GM12892 (cell line): ENCODE measurements at regions not wholly inside any gene's neighbourhood (a gene's known extent, or its start where the extent isn't known, plus 50 kb on each side); places are given as distances from the start of the nearest gene placed in this dataset.

Experiments used
- POLR2A ChIP-seq: IDR thresholded peaks from 2 replicates; pipeline ENCODE4 v1.6.1; 2011; ENCODE audit warnings: low read depth, low read length, control low read depth
- TAF1 ChIP-seq: IDR thresholded peaks from 2 replicates; pipeline ENCODE4 v1.6.1; 2011; ENCODE audit warnings: low read depth, mild to moderate bottlenecking, control low read depth, low read length, borderline replicate concordance

- TF ChIP-seq POLR2A (no peak), TAF1 (no peak)
Observed at GRCh38 chr4:11791797-11792196, 363.1 kb upstream of the HS3ST1 start.
